ENCODE measurements at regions not wholly inside any gene's neighbourhood (a gene's known extent, or its start where the extent isn't known, plus 50 kb on each side); places are given as distances from the start of the nearest gene placed in this dataset.
"Not testable (repeated sequence)": the region's sequence is repeated elsewhere in the genome, so short reads cannot be mapped to it uniquely, and the experiment has no call there.

- DNase-seq (no peak), ATAC-seq (ENCODE audit: low read depth in 2 of 2) (no peak)
- Histone ChIP-seq H3K4me1 (ENCODE audit: control insufficient read depth, insufficient read depth, low read length, poor library complexity, severe bottlenecking) (no peaks in the 10 kb centered on the region), H3K36me3 (ENCODE audit: control insufficient read depth, insufficient read depth, low read length) (no peaks in the 10 kb centered on the region), H3K9me3 (ENCODE audit: control insufficient read depth in 2 of 2, low read length in 2 of 2) (peaks cover 0 to 5% of the 10 kb centered on the region in 2 experiments), H3K4me3 (ENCODE audit: low read depth, low read length) (no peak overlapping the region), H3K27ac (ENCODE audit: insufficient read depth, low read length, poor library complexity, severe bottlenecking) (no peak overlapping the region), H3K27me3 (ENCODE audit: control insufficient read depth, insufficient read depth, low read length) (no peaks in the 10 kb centered on the region)
- no peaks in the 10 kb centered on the region for H3K4me1 Mint-ChIP-seq
- no peak overlapping the region for H3K4me3 Mint-ChIP-seq
- H3K27me3 Mint-ChIP-seq: no peaks in the 10 kb centered on the region
- H3K27ac Mint-ChIP-seq: no peak overlapping the region
- H3K36me3 Mint-ChIP-seq: no peaks in the 10 kb centered on the region
- peaks cover 0 to 12% (median 6%) of the 10 kb centered on the region in 7 donors for H3K9me3 Mint-ChIP-seq
These were observed 183.6 kb upstream of the DGKB start for GRCh38 chr7:15086131-15086611.

- no peaks in the 10 kb centered on the region for H3K27me3 Mint-ChIP-seq
- no peaks in the 10 kb centered on the region for H3K4me1 Mint-ChIP-seq
- no peak overlapping the region for H3K27ac ChIP-seq (ENCODE audit: insufficient read depth, low read length, poor library complexity, severe bottlenecking)
- no peaks in the 10 kb centered on the region for H3K36me3 ChIP-seq (ENCODE audit: control insufficient read depth, insufficient read depth, low read length)
- no peaks in the 10 kb centered on the region for H3K4me1 ChIP-seq (ENCODE audit: control insufficient read depth, insufficient read depth, low read length, poor library complexity, severe bottlenecking)
- DNase-seq (no peak), ATAC-seq (ENCODE audit: low read depth in 2 of 2) (no peak)
- peaks cover 0 to 5% of the 10 kb centered on the region in 2 experiments for H3K9me3 ChIP-seq (ENCODE audit: control insufficient read depth in 2 of 2, low read length in 2 of 2)
- no peaks in the 10 kb centered on the region for H3K36me3 Mint-ChIP-seq
- peaks cover 0 to 8% (median 6%) of the 10 kb centered on the region in 7 donors for H3K9me3 Mint-ChIP-seq
- H3K4me3 Mint-ChIP-seq: no peak overlapping the region
- no peak overlapping the region for H3K27ac Mint-ChIP-seq
- H3K4me3 ChIP-seq (ENCODE audit: low read depth, low read length): no peak overlapping the region
- no peaks in the 10 kb centered on the region for H3K27me3 ChIP-seq (ENCODE audit: control insufficient read depth, insufficient read depth, low read length)
These were observed 182.8 kb upstream of the DGKB start for GRCh38 chr7:15085366-15085765.

DNA sequence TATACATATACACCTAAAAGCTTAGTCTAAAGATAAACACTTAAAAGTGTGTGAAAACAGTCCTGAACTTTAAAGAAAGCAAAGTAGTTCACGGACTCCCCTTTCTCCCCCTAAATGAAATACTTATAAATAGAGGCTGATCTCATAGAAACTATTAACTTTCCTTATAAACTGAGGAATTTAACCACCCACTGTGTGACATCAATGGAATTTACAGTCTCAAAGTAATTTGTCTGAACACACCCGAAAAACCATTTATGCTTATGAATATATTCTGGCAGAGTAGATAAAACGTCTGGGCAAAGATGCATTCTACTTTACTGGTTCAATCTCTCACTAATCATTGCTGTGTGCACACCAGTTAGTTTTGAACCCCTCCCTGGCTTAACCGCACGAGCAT, 181.8 kb upstream of the DGKB start:
- Mint-ChIP-seq H3K4me1 (no peaks in the 10 kb centered on the region), H3K36me3 (no peaks in the 10 kb centered on the region), H3K9me3 (peaks cover 0 to 6% (median 3%) of the 10 kb centered on the region in 7 donors), H3K27me3 (no peaks in the 10 kb centered on the region), H3K4me3 (no peak overlapping the region), H3K27ac (no peak overlapping the region)
- Histone ChIP-seq H3K27me3 (ENCODE audit: control insufficient read depth, insufficient read depth, low read length) (no peaks in the 10 kb centered on the region), H3K36me3 (ENCODE audit: control insufficient read depth, insufficient read depth, low read length) (no peaks in the 10 kb centered on the region), H3K4me1 (ENCODE audit: control insufficient read depth, insufficient read depth, low read length, poor library complexity, severe bottlenecking) (no peaks in the 10 kb centered on the region), H3K9me3 (ENCODE audit: control insufficient read depth in 2 of 2, low read length in 2 of 2) (peaks cover 0 to 3% of the 10 kb centered on the region in 2 experiments), H3K27ac (ENCODE audit: insufficient read depth, low read length, poor library complexity, severe bottlenecking) (no peak overlapping the region), H3K4me3 (ENCODE audit: low read depth, low read length) (no peak overlapping the region)
- no peak for DNase-seq
- no peak for ATAC-seq (ENCODE audit: low read depth in 2 of 2)

DNA sequence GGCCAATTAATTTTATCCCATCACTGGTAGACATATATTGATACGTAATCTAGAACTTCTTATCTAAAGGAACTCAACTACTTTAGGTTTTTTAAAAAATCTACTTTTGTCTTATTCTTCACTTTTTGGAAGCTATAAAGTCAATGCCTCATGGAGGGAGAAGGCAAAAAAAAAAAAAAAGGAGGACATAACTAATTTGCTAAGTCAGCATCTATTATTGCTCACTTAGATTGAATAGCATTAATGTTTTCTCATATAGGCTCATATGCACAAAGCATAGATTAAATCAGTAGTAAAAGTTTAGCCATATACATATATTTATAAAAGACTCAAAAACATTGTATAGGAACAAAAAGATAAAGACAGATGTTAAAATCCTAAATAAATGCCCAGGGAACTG, 179.3 kb upstream of the DGKB start:
- H3K4me1 ChIP-seq (ENCODE audit: control insufficient read depth, insufficient read depth, low read length, poor library complexity, severe bottlenecking): no peaks in the 10 kb centered on the region
- no peak for DNase-seq
- H3K9me3 Mint-ChIP-seq: peaks cover 0 to 5% (median 2%) of the 10 kb centered on the region in 7 donors
- ATAC-seq (ENCODE audit: low read depth in 2 of 2): no peak
- no peak overlapping the region for H3K4me3 ChIP-seq (ENCODE audit: low read depth, low read length)
- H3K27me3 Mint-ChIP-seq: no peaks in the 10 kb centered on the region
- H3K9me3 ChIP-seq (ENCODE audit: control insufficient read depth in 2 of 2, low read length in 2 of 2): peaks cover 0 to 3% of the 10 kb centered on the region in 2 experiments
- no peak overlapping the region for H3K4me3 Mint-ChIP-seq
- H3K27ac ChIP-seq (ENCODE audit: insufficient read depth, low read length, poor library complexity, severe bottlenecking): no peak overlapping the region
- no peaks in the 10 kb centered on the region for H3K4me1 Mint-ChIP-seq
- H3K27ac Mint-ChIP-seq: no peak overlapping the region
- H3K36me3 Mint-ChIP-seq: no peaks in the 10 kb centered on the region
- H3K36me3 ChIP-seq (ENCODE audit: control insufficient read depth, insufficient read depth, low read length): no peaks in the 10 kb centered on the region
- no peaks in the 10 kb centered on the region for H3K27me3 ChIP-seq (ENCODE audit: control insufficient read depth, insufficient read depth, low read length)

DNA sequence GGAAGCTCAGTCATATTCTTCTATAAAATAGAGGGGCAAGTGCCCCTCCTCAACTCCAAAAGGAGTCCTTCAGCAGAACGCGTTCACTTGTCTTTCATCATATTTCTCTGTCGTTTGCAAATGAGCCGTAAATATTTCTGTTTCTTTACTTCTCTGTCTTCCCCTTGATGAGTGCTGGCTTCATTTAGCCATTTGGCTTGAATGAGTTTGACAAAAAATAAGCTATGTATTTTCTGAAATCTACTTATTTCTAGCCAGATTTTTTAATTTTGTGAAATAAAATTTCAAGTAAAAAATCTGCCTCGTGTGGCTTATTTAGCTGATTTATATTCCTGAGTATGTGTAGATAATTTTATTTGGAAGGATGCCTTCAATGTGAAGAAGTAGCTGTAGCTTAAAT, 170.8 kb upstream of the DGKB start:
- H3K27ac Mint-ChIP-seq: no peak overlapping the region
- Histone ChIP-seq H3K27ac (ENCODE audit: insufficient read depth, low read length, poor library complexity, severe bottlenecking) (no peak overlapping the region), H3K27me3 (ENCODE audit: control insufficient read depth, insufficient read depth, low read length) (no peaks in the 10 kb centered on the region), H3K4me3 (ENCODE audit: low read depth, low read length) (no peak overlapping the region), H3K36me3 (ENCODE audit: control insufficient read depth, insufficient read depth, low read length) (no peaks in the 10 kb centered on the region), H3K9me3 (ENCODE audit: control insufficient read depth in 2 of 2, low read length in 2 of 2) (peaks cover 0 to 6% of the 10 kb centered on the region in 2 experiments), H3K4me1 (ENCODE audit: control insufficient read depth, insufficient read depth, low read length, poor library complexity, severe bottlenecking) (no peaks in the 10 kb centered on the region)
- no peaks in the 10 kb centered on the region for H3K4me1 Mint-ChIP-seq
- ATAC-seq (ENCODE audit: low read depth in 2 of 2) (no peak), DNase-seq (no peak)
- peaks cover 0 to 14% (median 6%) of the 10 kb centered on the region in 7 donors for H3K9me3 Mint-ChIP-seq
- no peaks in the 10 kb centered on the region for H3K27me3 Mint-ChIP-seq
- H3K4me3 Mint-ChIP-seq: no peak overlapping the region
- H3K36me3 Mint-ChIP-seq: no peaks in the 10 kb centered on the region

DNA sequence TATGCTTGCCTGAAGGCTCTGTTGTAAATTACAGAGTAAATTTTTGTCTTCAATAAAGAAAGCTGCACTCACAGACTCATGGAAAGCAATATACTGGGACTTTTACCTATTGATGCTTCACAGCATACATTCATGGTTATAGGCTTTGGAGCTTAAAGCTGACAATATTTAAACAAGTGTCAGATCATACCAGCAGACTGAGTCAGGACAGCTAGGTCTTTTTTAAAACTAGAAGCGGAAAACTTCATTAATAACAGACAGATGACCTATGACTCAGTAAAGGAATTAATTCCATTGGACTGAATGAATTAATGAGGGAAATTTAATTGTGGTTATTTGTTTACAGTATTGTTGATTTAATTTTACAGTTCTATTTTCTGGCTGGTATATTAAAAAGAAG, 165.8 kb upstream of the DGKB start:
- H3K4me3 Mint-ChIP-seq: no peak overlapping the region
- no peaks in the 10 kb centered on the region for H3K4me1 Mint-ChIP-seq
- no peaks in the 10 kb centered on the region for H3K27me3 ChIP-seq (ENCODE audit: control insufficient read depth, insufficient read depth, low read length)
- peaks cover 0 to 15% (median 5%) of the 10 kb centered on the region in 7 donors for H3K9me3 Mint-ChIP-seq
- no peak overlapping the region for H3K27ac ChIP-seq (ENCODE audit: insufficient read depth, low read length, poor library complexity, severe bottlenecking)
- no peaks in the 10 kb centered on the region for H3K4me1 ChIP-seq (ENCODE audit: control insufficient read depth, insufficient read depth, low read length, poor library complexity, severe bottlenecking)
- H3K27ac Mint-ChIP-seq: no peak overlapping the region
- no peaks in the 10 kb centered on the region for H3K36me3 ChIP-seq (ENCODE audit: control insufficient read depth, insufficient read depth, low read length)
- H3K9me3 ChIP-seq (ENCODE audit: control insufficient read depth in 2 of 2, low read length in 2 of 2): peaks cover 5 to 6% of the 10 kb centered on the region in 2 experiments
- H3K36me3 Mint-ChIP-seq: no peaks in the 10 kb centered on the region
- no peaks in the 10 kb centered on the region for H3K27me3 Mint-ChIP-seq
- ATAC-seq (ENCODE audit: low read depth in 2 of 2) (no peak), DNase-seq (no peak)
- no peak overlapping the region for H3K4me3 ChIP-seq (ENCODE audit: low read depth, low read length)

DNA sequence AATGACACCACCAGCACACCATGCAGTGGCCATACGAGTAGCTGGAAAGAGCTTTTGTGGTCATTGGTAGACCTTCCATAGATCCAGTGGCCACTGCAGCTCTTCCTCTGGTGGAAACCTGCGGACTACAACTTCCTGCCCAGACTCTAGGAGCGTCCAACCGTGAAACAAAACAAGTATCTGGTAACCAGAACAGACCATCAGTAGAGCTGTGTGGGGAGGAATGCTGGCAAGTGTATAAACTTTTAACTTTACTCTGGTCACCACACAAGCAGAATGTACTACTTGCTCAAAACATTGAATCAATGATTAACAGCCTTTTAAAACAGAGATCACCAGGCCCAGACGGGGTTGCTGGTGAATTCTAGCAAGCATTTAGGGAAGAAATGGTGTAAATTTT, 154.7 kb upstream of the DGKB start:
- no peak for DNase-seq
- Histone ChIP-seq H3K36me3 (ENCODE audit: control insufficient read depth, insufficient read depth, low read length) (no peaks in the 10 kb centered on the region), H3K4me1 (ENCODE audit: control insufficient read depth, insufficient read depth, low read length, poor library complexity, severe bottlenecking) (no peaks in the 10 kb centered on the region), H3K9me3 (ENCODE audit: control insufficient read depth in 2 of 2, low read length in 2 of 2) (peaks cover 0 to 3% of the 10 kb centered on the region in 2 experiments), H3K27me3 (ENCODE audit: control insufficient read depth, insufficient read depth, low read length) (no peaks in the 10 kb centered on the region), H3K27ac (ENCODE audit: insufficient read depth, low read length, poor library complexity, severe bottlenecking) (no peak overlapping the region), H3K4me3 (ENCODE audit: low read depth, low read length) (no peak overlapping the region)
- Mint-ChIP-seq H3K36me3 (no peaks in the 10 kb centered on the region), H3K27ac (no peak overlapping the region), H3K9me3 (peaks cover 0 to 7% (median 2%) of the 10 kb centered on the region in 7 donors), H3K4me3 (no peak overlapping the region), H3K27me3 (no peaks in the 10 kb centered on the region), H3K4me1 (no peaks in the 10 kb centered on the region)
- ATAC-seq (ENCODE audit: low read depth in 2 of 2): no peak

- not testable (repeated sequence) for H3K27me3 Mint-ChIP-seq; H3K36me3 ChIP-seq (ENCODE audit: control insufficient read depth, insufficient read depth, low read length); H3K9me3 ChIP-seq (ENCODE audit: control insufficient read depth in 2 of 2, low read length in 2 of 2); H3K9me3 Mint-ChIP-seq; H3K4me3 ChIP-seq (ENCODE audit: low read depth, low read length); H3K27ac Mint-ChIP-seq; H3K27ac ChIP-seq (ENCODE audit: insufficient read depth, low read length, poor library complexity, severe bottlenecking); H3K4me1 ChIP-seq (ENCODE audit: control insufficient read depth, insufficient read depth, low read length, poor library complexity, severe bottlenecking); H3K27me3 ChIP-seq (ENCODE audit: control insufficient read depth, insufficient read depth, low read length); H3K36me3 Mint-ChIP-seq; DNase-seq; H3K4me3 Mint-ChIP-seq; ATAC-seq (ENCODE audit: low read depth in 2 of 2); H3K4me1 Mint-ChIP-seq
These were observed 151.8 kb upstream of the DGKB start for GRCh38 chr7:15054304-15054703.
